ENCODE measurements at regions not wholly inside any gene's neighbourhood (a gene's known extent, or its start where the extent isn't known, plus 50 kb on each side); places are given as distances from the start of the nearest gene placed in this dataset.

- no peak for TF ChIP-seq FOXM1 (IDR thresholded peaks at IDR 0.05; ENCODE audit: borderline replicate concordance, low read depth)
- TF ChIP-seq ZBTB7A (IDR thresholded peaks at IDR 0.05; ENCODE audit: low read depth): no peak
- no peak for TF ChIP-seq TAF1 (IDR thresholded peaks at IDR 0.05; ENCODE audit: low read depth)
- TF ChIP-seq CREB1 (IDR thresholded peaks at IDR 0.05; ENCODE audit: low read depth): no peak
- TF ChIP-seq TEAD4 (IDR thresholded peaks at IDR 0.05): no peak
Measured at GRCh38 chr2:176552501-176553135, 283.4 kb downstream of the MTX2 start.

GRCh38 chr2:176553685-176554100 is 284.5 kb downstream of the MTX2 start:
- TF ChIP-seq USF1 (IDR thresholded peaks at IDR 0.05) (no peak), NFIC (IDR thresholded peaks at IDR 0.05) (peak; percentile 38; the same call in 1 of the 2 replicates), CREB1 (IDR thresholded peaks at IDR 0.05; ENCODE audit: low read depth) (no peak), MAX (IDR thresholded peaks at IDR 0.05) (no peak), RAD21 (IDR thresholded peaks at IDR 0.05; ENCODE audit: low read depth) (peak; percentile 50), ZBTB7A (IDR thresholded peaks at IDR 0.05; ENCODE audit: low read depth) (no peak), TEAD4 (IDR thresholded peaks at IDR 0.05) (0 out of 2 replicates have a peak, but pooled peaks have one; percentile 41), EGR1 (IDR thresholded peaks at IDR 0.05) (no peak), TAF1 (IDR thresholded peaks at IDR 0.05; ENCODE audit: low read depth) (peak; percentile 32; the same call in 1 of the 2 replicates), EP300 (IDR thresholded peaks at IDR 0.05; ENCODE audit: borderline replicate concordance) (peak; percentile 54; the same call in 1 of the 2 replicates), TCF12 (IDR thresholded peaks at IDR 0.05; ENCODE audit: low read depth) (0 out of 2 replicates have a peak, but pooled peaks have one; percentile 25), YY1 (IDR thresholded peaks at IDR 0.05; ENCODE audit: low read depth) (no peak), FOXM1 (IDR thresholded peaks at IDR 0.05; ENCODE audit: borderline replicate concordance, low read depth) (no peak)

- TF ChIP-seq TCF12 (IDR thresholded peaks at IDR 0.05; ENCODE audit: low read depth) (0 out of 2 replicates have a peak, but pooled peaks have one; percentile 27), RAD21 (IDR thresholded peaks at IDR 0.05; ENCODE audit: low read depth) (peak; percentile 90), TAF1 (IDR thresholded peaks at IDR 0.05; ENCODE audit: low read depth) (no peak), EGR1 (IDR thresholded peaks at IDR 0.05) (peak; percentile 82), ZBTB7A (IDR thresholded peaks at IDR 0.05; ENCODE audit: low read depth) (no peak; the same call in 1 of the 2 replicates), NFIC (IDR thresholded peaks at IDR 0.05) (0 out of 2 replicates have a peak, but pooled peaks have one; percentile 4)
Measured at GRCh38 chr2:176554101-176555048, 285.1 kb downstream of the MTX2 start.

GRCh38 chr2:176555112-176555511 is 285.9 kb downstream of the MTX2 start:
- TF ChIP-seq USF1 (IDR thresholded peaks at IDR 0.05): no peak
- TF ChIP-seq ZBTB7A (IDR thresholded peaks at IDR 0.05; ENCODE audit: low read depth): no peak
- TF ChIP-seq RAD21 (IDR thresholded peaks at IDR 0.05; ENCODE audit: low read depth): no peak
- TF ChIP-seq EP300 (IDR thresholded peaks at IDR 0.05; ENCODE audit: borderline replicate concordance): no peak

GRCh38 chr2:176555781-176556180 is 286.5 kb downstream of the MTX2 start:
- no peak for TF ChIP-seq TAF1 (IDR thresholded peaks at IDR 0.05; ENCODE audit: low read depth)

GRCh38 chr2:176556373-176556772 is 287.1 kb downstream of the MTX2 start:
- no peak for TF ChIP-seq TEAD4 (IDR thresholded peaks at IDR 0.05)
- no peak for TF ChIP-seq USF1 (IDR thresholded peaks at IDR 0.05)
- no peak for TF ChIP-seq TAF1 (IDR thresholded peaks at IDR 0.05; ENCODE audit: low read depth)
- TF ChIP-seq RAD21 (IDR thresholded peaks at IDR 0.05; ENCODE audit: low read depth): no peak
- TF ChIP-seq CREB1 (IDR thresholded peaks at IDR 0.05; ENCODE audit: low read depth): no peak
- TF ChIP-seq MAX (IDR thresholded peaks at IDR 0.05): no peak
- TF ChIP-seq YY1 (IDR thresholded peaks at IDR 0.05; ENCODE audit: low read depth): no peak
- TF ChIP-seq CEBPB (IDR thresholded peaks at IDR 0.05): no peak
- no peak for TF ChIP-seq REST (IDR thresholded peaks at IDR 0.05; ENCODE audit: low read depth)
- no peak for TF ChIP-seq NFIC (IDR thresholded peaks at IDR 0.05)
- no peak for TF ChIP-seq TCF12 (IDR thresholded peaks at IDR 0.05; ENCODE audit: low read depth)
- TF ChIP-seq EGR1 (IDR thresholded peaks at IDR 0.05): no peak
- no peak for TF ChIP-seq FOXM1 (IDR thresholded peaks at IDR 0.05; ENCODE audit: borderline replicate concordance, low read depth)
- TF ChIP-seq ZBTB7A (IDR thresholded peaks at IDR 0.05; ENCODE audit: low read depth): no peak
- no peak for TF ChIP-seq EP300 (IDR thresholded peaks at IDR 0.05; ENCODE audit: borderline replicate concordance)
